WERI-Rb-1 (cell line): ENCODE measurements at regions not wholly inside any gene's neighbourhood (a gene's known extent, or its start where the extent isn't known, plus 50 kb on each side); places are given as distances from the start of the nearest gene placed in this dataset.
"Not testable (repeated sequence)": the region's sequence is repeated elsewhere in the genome, so short reads cannot be mapped to it uniquely, and the experiment has no call there.

Experiments
- DNase-seq: peaks from one replicate; pipeline ENCODE4 v3.0.0-alpha.2; 2020
- H3K27ac ChIP-seq: fragments of 250-450 bp; sonication (Bioruptor Pico); 2 replicates; pipeline ENCODE4 v1.5.1; 2020; ENCODE audit warnings: mild to moderate bottlenecking, moderate library complexity
- H3K27me3 ChIP-seq: fragments of 250-450 bp; sonication (Bioruptor Pico); 2 replicates; pipeline ENCODE4 v1.5.1; 2021; ENCODE audit warnings: mild to moderate bottlenecking, low read depth, moderate library complexity; ENCODE audit not compliant: insufficient read depth, severe bottlenecking
- H3K36me3 ChIP-seq: fragments of 250-450 bp; sonication (Bioruptor Pico); 2 replicates; pipeline ENCODE4 v1.5.1; 2020; ENCODE audit warnings: mild to moderate bottlenecking, moderate library complexity
- H3K4me3 ChIP-seq: 2 replicates; pipeline ENCODE4 v1.5.1; 2011; ENCODE audit warnings: low read depth, mild to moderate bottlenecking, control low read depth, low read length
- H3K9me3 ChIP-seq: fragments of 250-450 bp; sonication (Bioruptor Pico); 2 replicates; pipeline ENCODE4 v1.5.1; 2021; ENCODE audit warnings: mild to moderate bottlenecking, moderate library complexity; ENCODE audit not compliant: severe bottlenecking
- TF ChIP-seq, protein P1 (sequence below): IDR thresholded peaks from 2 replicates; pipeline ENCODE4 v1.5.1; 2011; ENCODE audit warnings: low read depth, mild to moderate bottlenecking, control low read depth, inconsistent platforms, low read length

DNA sequence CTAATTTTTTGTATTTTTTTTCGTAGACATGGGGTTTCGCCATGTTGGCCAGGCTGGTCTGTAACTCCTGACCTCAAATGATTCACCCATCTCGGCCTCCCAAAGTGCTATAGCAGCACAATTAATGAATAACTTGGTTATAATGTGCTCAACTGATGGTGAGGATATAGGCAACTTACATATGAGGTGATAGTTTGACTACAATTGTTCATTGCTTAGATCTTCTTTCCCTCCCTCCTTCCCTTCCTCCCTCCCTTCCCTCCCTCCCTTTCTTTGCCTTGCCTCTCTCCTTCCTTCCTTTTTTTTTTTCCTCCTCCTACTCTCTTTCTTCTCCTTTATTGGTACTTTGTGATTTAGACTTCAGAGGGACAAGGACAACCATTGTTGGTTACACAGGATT, 151.2 kb downstream of the RNF144B start:
- DNase-seq, result no peak
- TF ChIP-seq, protein P1, sequence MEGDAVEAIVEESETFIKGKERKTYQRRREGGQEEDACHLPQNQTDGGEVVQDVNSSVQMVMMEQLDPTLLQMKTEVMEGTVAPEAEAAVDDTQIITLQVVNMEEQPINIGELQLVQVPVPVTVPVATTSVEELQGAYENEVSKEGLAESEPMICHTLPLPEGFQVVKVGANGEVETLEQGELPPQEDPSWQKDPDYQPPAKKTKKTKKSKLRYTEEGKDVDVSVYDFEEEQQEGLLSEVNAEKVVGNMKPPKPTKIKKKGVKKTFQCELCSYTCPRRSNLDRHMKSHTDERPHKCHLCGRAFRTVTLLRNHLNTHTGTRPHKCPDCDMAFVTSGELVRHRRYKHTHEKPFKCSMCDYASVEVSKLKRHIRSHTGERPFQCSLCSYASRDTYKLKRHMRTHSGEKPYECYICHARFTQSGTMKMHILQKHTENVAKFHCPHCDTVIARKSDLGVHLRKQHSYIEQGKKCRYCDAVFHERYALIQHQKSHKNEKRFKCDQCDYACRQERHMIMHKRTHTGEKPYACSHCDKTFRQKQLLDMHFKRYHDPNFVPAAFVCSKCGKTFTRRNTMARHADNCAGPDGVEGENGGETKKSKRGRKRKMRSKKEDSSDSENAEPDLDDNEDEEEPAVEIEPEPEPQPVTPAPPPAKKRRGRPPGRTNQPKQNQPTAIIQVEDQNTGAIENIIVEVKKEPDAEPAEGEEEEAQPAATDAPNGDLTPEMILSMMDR, result no peak
- Histone ChIP-seq H3K36me3 (no peaks in the 10 kb centered on the region), H3K9me3 (no peaks in the 10 kb centered on the region), H3K27me3 (peaks cover 10% of the 10 kb centered on the region), H3K4me3 (no peak overlapping the region), H3K27ac (no peak overlapping the region)

DNA sequence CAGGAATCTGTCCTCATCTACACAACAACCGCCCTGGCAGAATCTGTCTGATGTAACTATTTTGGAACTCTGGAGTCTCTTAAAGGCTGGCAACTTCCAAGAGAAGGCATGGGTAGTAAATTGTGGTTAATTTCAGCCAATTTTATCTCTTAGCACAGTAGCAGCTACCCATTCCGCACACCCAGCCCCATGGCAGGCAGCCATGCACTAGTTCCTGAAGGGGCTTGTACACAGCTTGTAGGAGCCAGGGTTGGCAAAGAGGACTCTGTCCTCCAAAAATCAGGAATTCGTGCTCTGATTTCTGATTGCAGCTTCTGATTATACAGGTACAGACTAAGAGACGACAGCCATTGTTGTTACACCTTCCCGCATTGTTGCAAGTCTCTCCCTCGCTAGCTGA, 155.9 kb downstream of the RNF144B start:
- TF ChIP-seq, protein P1, result no peak
- H3K4me3 ChIP-seq, result no peak overlapping the region
- peaks cover 25% of the 10 kb centered on the region for H3K9me3 ChIP-seq
- peaks cover 6% of the 10 kb centered on the region for H3K27me3 ChIP-seq
- no peaks in the 10 kb centered on the region for H3K36me3 ChIP-seq
- DNase-seq, result no peak
- H3K27ac ChIP-seq, result no peak overlapping the region

DNA sequence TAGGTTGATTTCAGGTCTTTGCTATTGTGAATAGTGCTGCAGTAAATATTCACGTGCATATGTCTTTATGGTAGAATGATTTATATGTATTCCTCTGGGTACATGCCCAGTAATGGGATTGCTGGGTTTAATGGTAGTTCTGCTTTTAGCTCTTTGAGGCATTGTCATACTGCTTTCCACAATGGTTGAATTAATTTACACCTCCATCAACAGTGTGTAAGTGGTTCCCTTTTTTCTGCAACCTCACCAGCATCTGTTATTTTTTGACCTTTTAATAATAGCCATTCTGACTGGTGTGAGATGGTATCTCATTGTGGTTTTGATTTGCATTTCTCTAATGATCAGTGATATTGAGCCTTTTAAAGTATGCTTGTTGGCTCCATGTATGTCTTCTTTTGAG, 158.0 kb downstream of the RNF144B start:
- H3K36me3 ChIP-seq, H3K27me3 ChIP-seq, DNase-seq, H3K27ac ChIP-seq, H3K4me3 ChIP-seq: not testable (repeated sequence)
- peaks cover 28% of the 10 kb centered on the region for H3K9me3 ChIP-seq

DNA sequence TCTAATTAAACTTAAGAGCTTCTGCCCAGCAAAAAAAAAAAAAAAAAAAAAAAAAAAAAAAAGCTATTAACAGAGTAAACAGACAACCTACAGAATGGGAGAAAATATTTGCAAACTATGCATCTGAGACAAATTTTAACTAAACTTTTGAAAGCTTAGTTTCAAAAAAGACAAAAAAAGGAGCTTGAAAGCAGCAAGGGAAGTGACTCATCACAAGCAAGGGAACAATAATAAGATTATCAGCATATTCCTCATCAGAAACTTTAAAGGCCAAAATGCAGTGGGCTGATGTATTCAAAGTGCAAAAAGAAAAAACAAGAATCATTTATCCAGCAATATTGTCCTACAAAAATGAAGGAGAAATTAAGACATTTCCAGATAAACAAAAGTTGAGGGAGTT, 158.6 kb downstream of the RNF144B start:
- no peak for DNase-seq
- TF ChIP-seq, protein P1, result no peak
- Histone ChIP-seq H3K27me3 (peaks cover 6% of the 10 kb centered on the region), H3K9me3 (peaks cover 28% of the 10 kb centered on the region), H3K4me3 (no peak overlapping the region), H3K27ac (no peak overlapping the region), H3K36me3 (no peaks in the 10 kb centered on the region)

DNA sequence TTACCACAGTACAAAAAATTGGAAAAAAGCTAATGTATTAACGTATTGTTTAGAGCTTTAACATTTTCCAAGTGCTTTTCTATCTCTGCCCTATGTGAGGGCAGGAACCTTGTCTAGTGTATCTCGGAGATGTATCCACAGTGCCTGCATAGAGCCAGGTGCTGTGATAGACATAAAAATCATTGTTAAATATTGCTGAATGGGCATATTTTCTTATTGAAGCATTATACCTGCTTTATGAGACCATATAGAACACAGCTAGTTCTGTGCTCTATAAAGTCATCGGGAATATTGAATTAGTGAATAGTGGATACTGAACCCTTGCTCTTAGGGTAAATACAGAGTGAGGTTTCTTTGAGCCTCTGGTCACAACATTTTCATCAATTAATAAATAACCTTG, 163.0 kb downstream of the RNF144B start:
- no peaks in the 10 kb centered on the region for H3K27me3 ChIP-seq
- no peak for DNase-seq
- TF ChIP-seq, protein P1, result no peak
- no peak overlapping the region for H3K27ac ChIP-seq
- no peaks in the 10 kb centered on the region for H3K36me3 ChIP-seq
- no peak overlapping the region for H3K4me3 ChIP-seq
- H3K9me3 ChIP-seq, result peaks cover 16% of the 10 kb centered on the region

DNA sequence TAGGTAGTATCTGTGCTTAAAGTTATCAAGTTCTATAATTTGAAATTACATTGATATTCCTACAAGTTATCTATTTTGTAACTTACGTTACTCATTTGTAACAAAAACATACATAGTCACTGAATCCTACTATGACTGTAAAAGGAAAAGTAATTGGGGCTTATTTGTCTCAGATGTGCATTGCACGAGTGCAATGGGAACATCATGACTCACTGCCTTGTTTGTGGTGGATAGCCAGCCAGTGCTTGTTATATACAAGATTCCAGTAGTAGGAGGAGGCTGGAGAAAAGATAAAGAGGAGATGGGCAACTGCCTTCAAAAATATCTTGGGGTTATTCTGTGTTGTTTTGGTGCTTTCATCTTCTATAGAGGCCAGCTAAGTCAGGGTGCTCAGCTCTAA, 164.1 kb downstream of the RNF144B start:
- DNase-seq, result no peak
- TF ChIP-seq, protein P1, result no peak
- no peak overlapping the region for H3K27ac ChIP-seq

More for the DNA sequence above, 164.1 kb downstream of the RNF144B start:
- Histone ChIP-seq H3K4me3 (no peak overlapping the region), H3K9me3 (peaks cover 12% of the 10 kb centered on the region), H3K36me3 (no peaks in the 10 kb centered on the region), H3K27me3 (no peaks in the 10 kb centered on the region)
